Caco-2 (cell line): ENCODE measurements at regions not wholly inside any gene's neighbourhood (a gene's known extent, or its start where the extent isn't known, plus 50 kb on each side); places are given as distances from the start of the nearest gene placed in this dataset.

ENCODE experiments used
- BruUV-seq: library from RNA; stranded (reverse); fragments of 400-500 nt; replicated peaks from 2 replicates; lab custom pipeline; 2021; lab: Mats Ljungman, UMichigan
- CTCF ChIA-PET: fragments of 300-600 bp; sonication (Branson Sonifier 250); formaldehyde crosslinking; loops from one replicate; lab custom pipeline; 2022; ENCODE audit warnings: antibody characterized with exemption; lab: Charles Lee
- POLR2A ChIA-PET: fragments of 300-600 bp; sonication (Branson Sonifier 250); formaldehyde crosslinking; loops from one replicate; lab custom pipeline; 2022; ENCODE audit warnings: antibody characterized with exemption; lab: Charles Lee
- DNase-seq, 2 experiments: peaks; one replicate each; pipeline versions ENCODE4 v3.0.0 to v3.0.0-alpha.2; 2020 to 2022
- H3K27me3 ChIP-seq: replicated peaks from 2 replicates; pipeline ENCODE4 v1.6.0; 2011; ENCODE audit warnings: low read length; ENCODE audit not compliant: control insufficient read depth, insufficient read depth
- H3K36me3 ChIP-seq: 2 replicates; pipeline ENCODE4 v1.5.1; 2011; ENCODE audit warnings: low read length; ENCODE audit not compliant: control insufficient read depth, insufficient read depth
- H3K4me1 ChIP-seq: fragments of 250-450 bp; sonication (Bioruptor Pico); 2 replicates; pipeline ENCODE4 v1.5.1; 2020; ENCODE audit warnings: mild to moderate bottlenecking
- H3K4me3 ChIP-seq: 2 replicates; pipeline ENCODE4 v1.5.1; 2011; ENCODE audit warnings: low read depth, mild to moderate bottlenecking, control low read depth, low read length
- H3K9me3 ChIP-seq: fragments of 250-450 bp; sonication (Bioruptor Pico); 2 replicates; pipeline ENCODE4 v1.5.1; 2020; ENCODE audit warnings: mild to moderate bottlenecking, moderate library complexity
- H3K27ac Mint-ChIP-seq: one replicate; pipeline ENCODE4 v1.8.0; 2022; ENCODE audit warnings: mixed read lengths; ENCODE audit not compliant: unreplicated experiment
- H3K27me3 Mint-ChIP-seq: one replicate; pipeline ENCODE4 v1.8.0; 2022; ENCODE audit warnings: mixed read lengths; ENCODE audit not compliant: insufficient read depth, unreplicated experiment
- H3K36me3 Mint-ChIP-seq: one replicate; pipeline ENCODE4 v1.8.0; 2022; ENCODE audit warnings: mild to moderate bottlenecking, mixed read lengths; ENCODE audit not compliant: insufficient read depth, unreplicated experiment
- H3K4me1 Mint-ChIP-seq: one replicate; pipeline ENCODE4 v1.8.0; 2022; ENCODE audit warnings: low read depth, mixed read lengths; ENCODE audit not compliant: unreplicated experiment
- H3K4me3 Mint-ChIP-seq: one replicate; pipeline ENCODE4 v1.8.0; 2022; ENCODE audit warnings: mild to moderate bottlenecking, moderate library complexity, mixed read lengths; ENCODE audit not compliant: unreplicated experiment
- H3K9me3 Mint-ChIP-seq: one replicate; pipeline ENCODE4 v1.8.0; 2022; ENCODE audit warnings: mixed read lengths; ENCODE audit not compliant: unreplicated experiment
- CTCF ChIP-seq, 2 experiments: fragments of 200-600 bp in 1 of 2; IDR thresholded peaks; 1 replicate in 1 of 2; 2 replicates in 1 of 2; pipeline versions ENCODE4 v1.5.1 to v1.8.0; 2011 to 2022; ENCODE audit warnings: antibody characterized with exemption in 1 of 2, control low read depth in 1 of 2, inconsistent platforms in 1 of 2, low read depth in 1 of 2, low read length in 1 of 2, mild to moderate bottlenecking in 1 of 2, moderate library complexity in 1 of 2; ENCODE audit not compliant: insufficient read depth in 1 of 2, severe bottlenecking in 1 of 2, unreplicated experiment in 1 of 2
- intact Hi-C: fragments of 100-400 bp; cut with micrococcal nuclease; formaldehyde crosslinking; loops from one replicate; pipeline ENCODE4 v1.10.0; 2022; ENCODE audit not compliant: unreplicated experiment

GRCh38 chr16:73288520-73288919 lies 240.6 kb upstream of the ZFHX3 start:
- ChIA-PET CTCF (no interaction called here), POLR2A (no interaction called here)
- H3K4me3 Mint-ChIP-seq = no peak overlapping the region
- Histone ChIP-seq H3K27me3 (no peaks in the 10 kb centered on the region), H3K4me3 (no peak overlapping the region), H3K4me1 (no peaks in the 10 kb centered on the region), H3K36me3 (no peaks in the 10 kb centered on the region), H3K9me3 (no peaks in the 10 kb centered on the region)
- no peaks in the 10 kb centered on the region for H3K36me3 Mint-ChIP-seq
- peaks cover 12% of the 10 kb centered on the region for H3K27me3 Mint-ChIP-seq
- intact Hi-C loops = no loop called here
- no TSS peak for BruUV-seq
- H3K4me1 Mint-ChIP-seq = no peaks in the 10 kb centered on the region
- no peak overlapping the region for H3K27ac Mint-ChIP-seq
- no peaks in the 10 kb centered on the region for H3K9me3 Mint-ChIP-seq
- TF ChIP-seq CTCF (IDR thresholded peaks at IDR 0.05; ENCODE audit: insufficient read depth in 1 of 2, low read depth in 1 of 2, low read length in 1 of 2, severe bottlenecking in 1 of 2, unreplicated experiment in 1 of 2) = no peak
- DNase-seq = no peak

GRCh38 chr16:73287859-73288405 lies 240.0 kb upstream of the ZFHX3 start:
- no peak overlapping the region for H3K4me3 ChIP-seq
- H3K4me1 ChIP-seq = no peaks in the 10 kb centered on the region
- no peak overlapping the region for H3K27ac Mint-ChIP-seq
- no peak for TF ChIP-seq CTCF (IDR thresholded peaks at IDR 0.05; ENCODE audit: insufficient read depth in 1 of 2, low read depth in 1 of 2, low read length in 1 of 2, severe bottlenecking in 1 of 2, unreplicated experiment in 1 of 2)
- no peaks in the 10 kb centered on the region for H3K4me1 Mint-ChIP-seq
- no peaks in the 10 kb centered on the region for H3K36me3 ChIP-seq
- intact Hi-C loops = no loop called here
- H3K27me3 Mint-ChIP-seq = peaks cover 8% of the 10 kb centered on the region
- H3K9me3 Mint-ChIP-seq = no peaks in the 10 kb centered on the region
- POLR2A ChIA-PET = no interaction called here
- no peak for DNase-seq
- CTCF ChIA-PET = no interaction called here
- no peaks in the 10 kb centered on the region for H3K36me3 Mint-ChIP-seq
- H3K27me3 ChIP-seq = no peaks in the 10 kb centered on the region
- no TSS peak for BruUV-seq
- no peaks in the 10 kb centered on the region for H3K9me3 ChIP-seq
- H3K4me3 Mint-ChIP-seq = no peak overlapping the region

DNA sequence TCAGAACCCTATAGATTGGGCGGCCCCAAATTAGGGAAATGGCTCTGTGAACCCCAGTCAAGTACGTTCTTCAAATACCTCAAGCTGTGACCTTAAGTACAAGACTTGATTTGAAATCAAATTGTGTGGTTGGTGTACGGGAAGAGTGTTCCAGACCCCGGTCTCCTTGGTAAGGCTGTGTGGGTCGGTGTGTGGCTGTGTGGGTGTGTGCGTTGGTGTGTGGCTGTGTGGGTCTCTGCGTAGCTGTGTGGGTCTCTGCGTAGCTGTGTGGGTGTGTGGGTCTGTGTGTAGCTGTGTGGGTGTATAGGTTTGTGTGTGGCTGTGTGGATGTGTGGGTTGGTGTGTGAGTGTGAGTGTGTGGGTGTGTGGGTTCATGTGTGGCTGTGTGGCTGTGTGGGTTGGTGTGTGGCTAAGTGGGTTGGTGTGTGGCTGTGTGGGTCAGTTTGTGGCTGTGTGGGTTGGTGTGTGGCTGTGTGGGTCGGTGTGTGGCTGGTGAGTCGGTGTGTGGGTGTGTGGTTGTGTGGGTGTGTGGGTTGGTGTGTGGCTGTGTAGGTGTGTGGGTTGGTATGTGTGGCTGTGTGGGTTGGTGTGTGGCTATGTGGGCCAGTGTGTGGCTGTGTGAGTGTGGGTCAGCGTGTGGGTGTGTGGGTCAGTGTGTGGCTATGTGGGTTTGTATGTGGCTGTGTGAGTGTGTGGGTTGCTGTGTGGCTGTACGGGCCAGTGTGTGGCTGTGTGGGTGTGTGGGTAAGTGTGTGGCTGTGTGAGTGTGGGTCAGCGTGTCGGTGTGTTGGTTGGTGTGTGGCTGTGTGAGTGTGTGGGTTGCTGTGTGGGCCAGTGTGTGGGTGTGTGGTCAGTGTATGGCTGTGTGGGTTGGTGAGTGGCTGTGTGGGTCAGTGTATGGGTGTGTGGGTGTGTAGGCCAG lies 238.7 kb upstream of the ZFHX3 start:
- Histone ChIP-seq H3K4me1 (no peaks in the 10 kb centered on the region), H3K9me3 (no peaks in the 10 kb centered on the region), H3K27me3 (no peaks in the 10 kb centered on the region), H3K4me3 (no peak overlapping the region), H3K36me3 (no peaks in the 10 kb centered on the region)
- no peak for DNase-seq
- Mint-ChIP-seq H3K4me1 (no peaks in the 10 kb centered on the region), H3K36me3 (no peaks in the 10 kb centered on the region), H3K4me3 (no peak overlapping the region), H3K27me3 (peaks cover 11% of the 10 kb centered on the region), H3K9me3 (no peaks in the 10 kb centered on the region), H3K27ac (no peak overlapping the region)
- TF ChIP-seq CTCF (IDR thresholded peaks at IDR 0.05; ENCODE audit: insufficient read depth in 1 of 2, low read depth in 1 of 2, low read length in 1 of 2, severe bottlenecking in 1 of 2, unreplicated experiment in 1 of 2) = no peak
- intact Hi-C loops = no loop called here
- BruUV-seq = no TSS peak
- POLR2A ChIA-PET = no interaction called here
- CTCF ChIA-PET = no interaction called here
